Ishikawa (cell line): ENCODE measurements at regions not wholly inside any gene's neighbourhood (a gene's known extent, or its start where the extent isn't known, plus 50 kb on each side); places are given as distances from the start of the nearest gene placed in this dataset.

Experiments used
- CEBPB ChIP-seq: IDR thresholded peaks from 2 replicates; pipeline ENCODE4 v1.6.1; 2012
- CREB1 ChIP-seq: IDR thresholded peaks from 2 replicates; pipeline ENCODE4 v1.6.1; 2012; ENCODE audit warnings: low read depth
- EGR1 ChIP-seq: IDR thresholded peaks from 2 replicates; pipeline ENCODE4 v1.6.1; 2012
- EP300 ChIP-seq: IDR thresholded peaks from 2 replicates; pipeline ENCODE4 v1.6.1; 2012; ENCODE audit warnings: borderline replicate concordance
- FOXM1 ChIP-seq: IDR thresholded peaks from 2 replicates; pipeline ENCODE4 v1.6.1; 2012; ENCODE audit warnings: low read depth, borderline replicate concordance
- NFIC ChIP-seq: IDR thresholded peaks from 2 replicates; pipeline ENCODE4 v1.6.1; 2012
- RAD21 ChIP-seq: IDR thresholded peaks from 2 replicates; pipeline ENCODE4 v1.6.1; 2012; ENCODE audit warnings: low read depth
- TAF1 ChIP-seq: IDR thresholded peaks from 2 replicates; pipeline ENCODE4 v1.6.1; 2012; ENCODE audit warnings: low read depth, mild to moderate bottlenecking
- TCF12 ChIP-seq: IDR thresholded peaks from 2 replicates; pipeline ENCODE4 v1.6.1; 2012; ENCODE audit warnings: low read depth
- TEAD4 ChIP-seq: IDR thresholded peaks from 2 replicates; pipeline ENCODE4 v1.6.1; 2012
- YY1 ChIP-seq: IDR thresholded peaks from 2 replicates; pipeline ENCODE4 v1.6.1; 2012; ENCODE audit warnings: low read depth
- ZBTB7A ChIP-seq: IDR thresholded peaks from 2 replicates; pipeline ENCODE4 v1.6.1; 2012; ENCODE audit warnings: low read depth
- TF ChIP-seq, protein P1 (sequence below): IDR thresholded peaks from 2 replicates; pipeline ENCODE4 v1.6.1; 2012; ENCODE audit warnings: low read depth, mild to moderate bottlenecking
- TF ChIP-seq, protein P2 (sequence below): IDR thresholded peaks from 2 replicates; pipeline ENCODE4 v1.6.1; 2012
- TF ChIP-seq, protein P3 (sequence below): IDR thresholded peaks from 2 replicates; pipeline ENCODE4 v1.6.1; 2012

GRCh38 chr6:95110767-95111166 lies 466.6 kb upstream of the MANEA start:
- TF ChIP-seq, protein P1, sequence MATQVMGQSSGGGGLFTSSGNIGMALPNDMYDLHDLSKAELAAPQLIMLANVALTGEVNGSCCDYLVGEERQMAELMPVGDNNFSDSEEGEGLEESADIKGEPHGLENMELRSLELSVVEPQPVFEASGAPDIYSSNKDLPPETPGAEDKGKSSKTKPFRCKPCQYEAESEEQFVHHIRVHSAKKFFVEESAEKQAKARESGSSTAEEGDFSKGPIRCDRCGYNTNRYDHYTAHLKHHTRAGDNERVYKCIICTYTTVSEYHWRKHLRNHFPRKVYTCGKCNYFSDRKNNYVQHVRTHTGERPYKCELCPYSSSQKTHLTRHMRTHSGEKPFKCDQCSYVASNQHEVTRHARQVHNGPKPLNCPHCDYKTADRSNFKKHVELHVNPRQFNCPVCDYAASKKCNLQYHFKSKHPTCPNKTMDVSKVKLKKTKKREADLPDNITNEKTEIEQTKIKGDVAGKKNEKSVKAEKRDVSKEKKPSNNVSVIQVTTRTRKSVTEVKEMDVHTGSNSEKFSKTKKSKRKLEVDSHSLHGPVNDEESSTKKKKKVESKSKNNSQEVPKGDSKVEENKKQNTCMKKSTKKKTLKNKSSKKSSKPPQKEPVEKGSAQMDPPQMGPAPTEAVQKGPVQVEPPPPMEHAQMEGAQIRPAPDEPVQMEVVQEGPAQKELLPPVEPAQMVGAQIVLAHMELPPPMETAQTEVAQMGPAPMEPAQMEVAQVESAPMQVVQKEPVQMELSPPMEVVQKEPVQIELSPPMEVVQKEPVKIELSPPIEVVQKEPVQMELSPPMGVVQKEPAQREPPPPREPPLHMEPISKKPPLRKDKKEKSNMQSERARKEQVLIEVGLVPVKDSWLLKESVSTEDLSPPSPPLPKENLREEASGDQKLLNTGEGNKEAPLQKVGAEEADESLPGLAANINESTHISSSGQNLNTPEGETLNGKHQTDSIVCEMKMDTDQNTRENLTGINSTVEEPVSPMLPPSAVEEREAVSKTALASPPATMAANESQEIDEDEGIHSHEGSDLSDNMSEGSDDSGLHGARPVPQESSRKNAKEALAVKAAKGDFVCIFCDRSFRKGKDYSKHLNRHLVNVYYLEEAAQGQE, result no peak
- no peak for TF ChIP-seq EP300
- TF ChIP-seq, protein P2, sequence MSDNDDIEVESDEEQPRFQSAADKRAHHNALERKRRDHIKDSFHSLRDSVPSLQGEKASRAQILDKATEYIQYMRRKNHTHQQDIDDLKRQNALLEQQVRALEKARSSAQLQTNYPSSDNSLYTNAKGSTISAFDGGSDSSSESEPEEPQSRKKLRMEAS, result no peak
- TF ChIP-seq, protein P3, sequence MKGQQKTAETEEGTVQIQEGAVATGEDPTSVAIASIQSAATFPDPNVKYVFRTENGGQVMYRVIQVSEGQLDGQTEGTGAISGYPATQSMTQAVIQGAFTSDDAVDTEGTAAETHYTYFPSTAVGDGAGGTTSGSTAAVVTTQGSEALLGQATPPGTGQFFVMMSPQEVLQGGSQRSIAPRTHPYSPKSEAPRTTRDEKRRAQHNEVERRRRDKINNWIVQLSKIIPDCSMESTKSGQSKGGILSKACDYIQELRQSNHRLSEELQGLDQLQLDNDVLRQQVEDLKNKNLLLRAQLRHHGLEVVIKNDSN, result no peak
- no peak for TF ChIP-seq TCF12
- no peak for TF ChIP-seq TAF1
- no peak for TF ChIP-seq TEAD4
- no peak for TF ChIP-seq YY1
- no peak for TF ChIP-seq NFIC
- no peak for TF ChIP-seq FOXM1
- no peak for TF ChIP-seq RAD21
- TF ChIP-seq CEBPB, result no peak
- no peak for TF ChIP-seq CREB1
- no peak for TF ChIP-seq ZBTB7A
- TF ChIP-seq EGR1, result no peak

DNA sequence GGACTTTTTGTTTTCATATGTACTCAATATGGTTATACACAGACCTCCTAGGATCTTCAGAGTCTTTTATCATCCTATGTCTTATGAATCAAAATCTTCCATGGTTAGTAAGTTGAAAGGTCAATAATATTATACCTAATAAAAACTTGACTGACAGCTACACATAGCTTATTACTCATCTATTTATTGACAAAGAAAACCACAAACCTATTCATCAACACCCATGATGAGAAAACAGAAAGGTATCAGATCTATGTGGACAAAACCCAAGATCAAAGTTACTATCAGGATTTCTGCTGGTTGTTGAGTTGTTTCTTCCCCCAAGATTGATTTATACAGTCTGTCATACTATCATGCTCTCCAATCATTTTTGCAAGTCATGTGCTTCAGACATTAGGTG lies 460.1 kb upstream of the MANEA start:
- TF ChIP-seq EP300 (no peak), RAD21 (no peak), TCF12 (no peak), CEBPB (no peak), CREB1 (no peak), NFIC (no peak), TEAD4 (no peak), TAF1 (no peak), FOXM1 (no peak), EGR1 (no peak), YY1 (no peak), ZBTB7A (no peak)
- TF ChIP-seq, protein P2, result no peak
- TF ChIP-seq, protein P1, result no peak
- TF ChIP-seq, protein P3, result no peak

DNA sequence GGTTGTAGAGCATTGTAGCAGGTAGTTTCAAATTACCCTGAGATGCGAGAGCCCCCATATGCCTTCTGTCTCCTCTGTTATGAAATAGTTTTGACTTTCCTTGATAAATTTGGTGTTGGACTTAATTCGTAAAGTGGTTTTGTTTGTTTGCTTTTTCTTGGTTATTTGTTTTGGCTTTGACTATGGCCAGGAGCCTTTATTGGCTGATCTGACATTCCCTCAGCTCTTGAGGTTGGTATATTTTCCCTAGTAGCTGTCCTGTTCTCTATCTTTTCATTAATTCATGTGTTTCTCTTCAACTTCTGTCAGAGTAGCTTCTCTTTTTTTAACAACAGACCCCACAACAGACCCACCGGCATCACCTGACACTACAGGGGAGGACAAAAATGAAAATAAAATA lies 457.4 kb upstream of the MANEA start:
- TF ChIP-seq TEAD4, result no peak
- TF ChIP-seq CEBPB, result no peak

DNA sequence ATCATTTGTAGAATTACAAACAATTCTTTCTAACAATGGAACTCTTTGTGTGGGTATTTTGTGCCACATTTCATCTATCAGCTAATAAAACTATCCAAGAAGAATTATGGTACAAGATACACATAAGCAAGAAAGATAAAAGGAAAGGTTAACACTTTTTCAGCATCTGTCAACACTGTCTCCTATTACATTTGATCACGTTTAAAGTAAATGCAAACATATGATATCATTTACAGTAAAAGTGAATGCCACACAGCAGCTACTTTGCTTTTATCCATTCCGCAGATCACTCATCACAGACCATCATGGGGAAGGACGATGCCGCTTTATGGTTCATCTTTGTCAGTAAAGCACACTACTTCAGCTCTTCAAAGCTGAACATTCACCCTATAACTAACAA lies 456.4 kb upstream of the MANEA start:
- TF ChIP-seq TAF1, result no peak
- no peak for TF ChIP-seq RAD21
- TF ChIP-seq CREB1, result no peak
- TF ChIP-seq, protein P2, result no peak
- TF ChIP-seq FOXM1, result no peak
- no peak for TF ChIP-seq ZBTB7A
- TF ChIP-seq, protein P3, result no peak
- TF ChIP-seq TEAD4, result no peak
- TF ChIP-seq CEBPB, result no peak
- TF ChIP-seq TCF12, result no peak
- TF ChIP-seq, protein P1, result no peak
- TF ChIP-seq EGR1, result no peak
- TF ChIP-seq EP300, result no peak
- no peak for TF ChIP-seq NFIC
- TF ChIP-seq YY1, result no peak
